ENCODE measurements at regions not wholly inside any gene's neighbourhood (a gene's known extent, or its start where the extent isn't known, plus 50 kb on each side); places are given as distances from the start of the nearest gene placed in this dataset.

GRCh38 chr2:36168115-36168514 lies 187.5 kb upstream of the CRIM1 start:
- TF ChIP-seq ATF3 (CRISPR knock-in tag; conservative IDR thresholded peaks at IDR 0.05) (no peak), CTCF (IDR thresholded peaks at IDR 0.05) (no peak), PREB (CRISPR knock-in tag; IDR thresholded peaks at IDR 0.05; ENCODE audit: borderline replicate concordance) (no peak), ZNF416 (CRISPR knock-in tag; IDR thresholded peaks at IDR 0.05) (no peak), ATF2 (CRISPR knock-in tag; IDR thresholded peaks at IDR 0.05; ENCODE audit: borderline replicate concordance, low read depth) (no peak)

Data from WTC11 (cell line).